ENCODE measurements at regions not wholly inside any gene's neighbourhood (a gene's known extent, or its start where the extent isn't known, plus 50 kb on each side); places are given as distances from the start of the nearest gene placed in this dataset.
A peak's percentile ranks its signal among the peaks of the same experiment; 100 is the strongest.
"Not testable (repeated sequence)": the region's sequence is repeated elsewhere in the genome, so short reads cannot be mapped to it uniquely, and the experiment has no call there.

- ATAC-seq; intact Hi-C loops (cut with DNase I); H3K27me3 ChIP-seq; H3K36me3 ChIP-seq (replicated peaks in 1 of 2; ENCODE audit: insufficient read depth in 1 of 2, low read depth in 2 of 2); H3K4me3 ChIP-seq; DNase-seq; H3K27ac ChIP-seq; H3K9me3 ChIP-seq; H3K4me1 ChIP-seq: not testable (repeated sequence)
- 59 to 75% methylated on average over 10 to 11 of the region's 11 CpGs for WGBS, 2 donors
Measured at GRCh38 chr11:100409267-100409666, 277.8 kb upstream of the ARHGAP42 start.

- WGBS, 2 donors, result 52 to 70% methylated on average over 2 of the region's 2 CpGs
- Histone ChIP-seq H3K4me1 (no peaks in the 10 kb centered on the region), H3K27me3 (no peaks in the 10 kb centered on the region), H3K4me3 (no peak overlapping the region), H3K36me3 (replicated peaks in 1 of 2; ENCODE audit: insufficient read depth in 1 of 2, low read depth in 2 of 2) (no peaks in the 10 kb centered on the region), H3K9me3 (peaks cover 0 to 5% (median 0%) of the 10 kb centered on the region in 3 donors), H3K27ac (no peak overlapping the region)
- intact Hi-C loops (cut with DNase I), result no loop called here
- DNase-seq (no peak), ATAC-seq (no peak)
- TF ChIP-seq CTCF (IDR thresholded peaks at IDR 0.05) (no peak), POLR2A (IDR thresholded peaks at IDR 0.05) (no peak)
Measured at GRCh38 chr11:100419518-100419917, 267.6 kb upstream of the ARHGAP42 start.

GRCh38 chr11:100434821-100435641, 252.1 kb upstream of the ARHGAP42 start:
- Histone ChIP-seq H3K36me3 (replicated peaks in 1 of 2; ENCODE audit: insufficient read depth in 1 of 2, low read depth in 2 of 2) (no peaks in the 10 kb centered on the region), H3K4me1 (peaks cover 4% of the 10 kb centered on the region), H3K4me3 (no peak overlapping the region), H3K9me3 (no peaks in the 10 kb centered on the region), H3K27ac (no peak overlapping the region), H3K27me3 (no peaks in the 10 kb centered on the region)
- ATAC-seq (no peak), DNase-seq (no peak)
- WGBS, 2 donors, result 69 to 79% methylated on average over 10 of the region's 10 CpGs
- intact Hi-C loops (cut with DNase I), result no loop called here
- TF ChIP-seq CTCF (IDR thresholded peaks at IDR 0.05), result no peak
- no peak for TF ChIP-seq POLR2A (IDR thresholded peaks at IDR 0.05)

GRCh38 chr11:100438376-100438775, 248.7 kb upstream of the ARHGAP42 start:
- H3K27ac ChIP-seq, result peak overlapping the region in 1 of 4 donors; percentile 31
- ATAC-seq, result peak; percentile 62
- no peak overlapping the region for H3K4me3 ChIP-seq
- H3K27me3 ChIP-seq, result no peaks in the 10 kb centered on the region
- H3K9me3 ChIP-seq, result no peaks in the 10 kb centered on the region
- H3K36me3 ChIP-seq (replicated peaks in 1 of 2; ENCODE audit: insufficient read depth in 1 of 2, low read depth in 2 of 2), result no peaks in the 10 kb centered on the region
- DNase-seq, result no peak
- H3K4me1 ChIP-seq, result peaks cover 4% of the 10 kb centered on the region
- WGBS, 2 donors, result 24 to 25% methylated on average over 2 of the region's 2 CpGs
- intact Hi-C loops (cut with DNase I), result no loop called here
- TF ChIP-seq CTCF (IDR thresholded peaks at IDR 0.05) (no peak), POLR2A (IDR thresholded peaks at IDR 0.05) (no peak)

- Histone ChIP-seq H3K27me3 (no peaks in the 10 kb centered on the region), H3K36me3 (replicated peaks in 1 of 2; ENCODE audit: insufficient read depth in 1 of 2, low read depth in 2 of 2) (no peaks in the 10 kb centered on the region), H3K9me3 (no peaks in the 10 kb centered on the region), H3K27ac (no peak overlapping the region), H3K4me1 (peaks cover 12% of the 10 kb centered on the region), H3K4me3 (no peak overlapping the region)
- DNase-seq (no peak), ATAC-seq (no peak)
- WGBS, 2 donors, result 62 to 77% methylated on average over 1 of the region's 1 CpG
- intact Hi-C loops (cut with DNase I), result no loop called here
- TF ChIP-seq CTCF (IDR thresholded peaks at IDR 0.05) (no peak), POLR2A (IDR thresholded peaks at IDR 0.05) (no peak)
Measured at GRCh38 chr11:100441086-100441485, 246.0 kb upstream of the ARHGAP42 start.
